ENCODE measurements at regions not wholly inside any gene's neighbourhood (a gene's known extent, or its start where the extent isn't known, plus 50 kb on each side); places are given as distances from the start of the nearest gene placed in this dataset.
A peak's percentile ranks its signal among the peaks of the same experiment; 100 is the strongest.

- Mint-ChIP-seq H3K4me3 (peak overlapping the region; percentile 57), H3K27me3 (ENCODE audit: low read depth) (peaks cover 6% of the 10 kb centered on the region; the same call in 1 of the 2 replicates), H3K4me1 (peaks cover 47% of the 10 kb centered on the region), H3K9me3 (no peaks in the 10 kb centered on the region), H3K27ac (peak overlapping the region; percentile 64; the same call in 1 of the 2 replicates), H3K36me3 (no peaks in the 10 kb centered on the region)
- no peak for DNase-seq (ENCODE audit: low spot score)
- POLR2A ChIA-PET, result no interaction called here
- ATAC-seq, result peak; percentile 45
- CTCF ChIA-PET, result interaction anchor here (0.8 to 2.2 kb wide), 7 partner anchors 11 to 359 kb away, joined by 3 to 14 read pairs (median 4); no protein-coding TSS in a partner anchor
- 0 out of 2 replicates have a peak, but pooled peaks have one; percentile 15 for TF ChIP-seq TEAD1 (CRISPR knock-in tag; IDR thresholded peaks at IDR 0.05)
- TF ChIP-seq FOXP1 (CRISPR knock-in tag; IDR thresholded peaks at IDR 0.05; ENCODE audit: borderline replicate concordance), result no peak
- TF ChIP-seq SOX15 (CRISPR knock-in tag; IDR thresholded peaks at IDR 0.05), result no peak
- peak; percentile 48; the same call in 1 of the 2 replicates for TF ChIP-seq ZNF423 (CRISPR knock-in tag; IDR thresholded peaks at IDR 0.05)
- no peak for TF ChIP-seq ATF3 (CRISPR knock-in tag; conservative IDR thresholded peaks at IDR 0.05)
- TF ChIP-seq JAZF1 (CRISPR knock-in tag; IDR thresholded peaks at IDR 0.05), result no peak
Measured at GRCh38 chr11:45412521-45412920, 126.4 kb upstream of the SYT13 start.

- peak; percentile 23 for ATAC-seq
- no peak for TF ChIP-seq SMAD4 (CRISPR knock-in tag; IDR thresholded peaks at IDR 0.05)
- TF ChIP-seq ARID4B (CRISPR knock-in tag; IDR thresholded peaks at IDR 0.05; ENCODE audit: borderline replicate concordance), result no peak
- no peak for TF ChIP-seq NFE2L1 (CRISPR knock-in tag; IDR thresholded peaks at IDR 0.05)
- no peak for TF ChIP-seq GTF2I (CRISPR knock-in tag; conservative IDR thresholded peaks at IDR 0.05)
- no peak for TF ChIP-seq PRRX2 (CRISPR knock-in tag; IDR thresholded peaks at IDR 0.05)
- TF ChIP-seq NR3C1 (CRISPR knock-in tag; conservative IDR thresholded peaks at IDR 0.05; ENCODE audit: low read depth), result no peak
- TF ChIP-seq ZNF263 (CRISPR knock-in tag; IDR thresholded peaks at IDR 0.05; ENCODE audit: low read depth), result no peak
- no peak for TF ChIP-seq ZBTB21 (CRISPR knock-in tag; IDR thresholded peaks at IDR 0.05; ENCODE audit: borderline replicate concordance)
- TF ChIP-seq ELF4 (CRISPR knock-in tag; IDR thresholded peaks at IDR 0.05; ENCODE audit: low read depth), result no peak
- no peak for TF ChIP-seq ZNF425 (CRISPR knock-in tag; conservative IDR thresholded peaks at IDR 0.05)
- TF ChIP-seq HMGA2 (CRISPR knock-in tag; IDR thresholded peaks at IDR 0.05), result no peak
- TF ChIP-seq ZNF671 (CRISPR knock-in tag; IDR thresholded peaks at IDR 0.05), result no peak
- Mint-ChIP-seq H3K36me3 (no peaks in the 10 kb centered on the region), H3K27me3 (ENCODE audit: low read depth) (peaks cover 6% of the 10 kb centered on the region; the same call in 1 of the 2 replicates), H3K4me1 (peaks cover 51% of the 10 kb centered on the region), H3K27ac (peak overlapping the region; percentile 88; the same call in 1 of the 2 replicates), H3K4me3 (peak overlapping the region; percentile 57), H3K9me3 (no peaks in the 10 kb centered on the region)
- DNase-seq (ENCODE audit: low spot score), result no peak
- ChIA-PET POLR2A (interaction anchor here (0.6 kb wide), 1 partner anchor 119 kb away, joined by 3 read pairs; no protein-coding TSS in a partner anchor), CTCF (interaction anchor here (0.8 to 2.2 kb wide), 8 partner anchors 12 to 360 kb away, joined by 3 to 14 read pairs (median 4); no protein-coding TSS in a partner anchor)
Measured at GRCh38 chr11:45412051-45412471, 125.9 kb upstream of the SYT13 start.
